GM18499 (cell line): ENCODE measurements at regions not wholly inside any gene's neighbourhood (a gene's known extent, or its start where the extent isn't known, plus 50 kb on each side); places are given as distances from the start of the nearest gene placed in this dataset.
"Not testable (repeated sequence)": the region's sequence is repeated elsewhere in the genome, so short reads cannot be mapped to it uniquely, and the experiment has no call there.

ENCODE experiments used
- ATAC-seq: cut with Tn5 transposase; IDR thresholded peaks from one replicate; pipeline ENCODE4 v1.9.1; 2021; ENCODE audit warnings: moderate number of reproducible peaks; ENCODE audit not compliant: insufficient read depth, unreplicated experiment

DNA sequence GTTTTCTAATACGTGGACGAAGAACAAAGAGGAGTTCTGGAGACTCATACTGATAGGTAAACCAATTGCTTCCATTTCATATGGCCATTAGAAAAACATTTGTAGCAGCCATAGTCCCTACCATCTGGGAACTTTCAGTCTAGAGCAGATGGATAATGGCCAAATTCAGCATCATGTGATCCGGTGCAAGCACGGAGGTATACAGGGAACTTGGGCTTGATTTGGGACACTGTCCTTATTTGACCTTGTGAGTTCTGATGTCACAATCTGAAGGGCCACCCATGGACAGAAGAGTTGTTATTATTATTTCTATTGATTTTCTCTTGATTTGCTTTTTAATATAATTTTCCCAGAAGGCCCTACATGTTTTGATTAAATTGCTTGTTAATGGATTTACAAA lies 154.6 kb upstream of the ZNF267 start:
- no peak for ATAC-seq

DNA sequence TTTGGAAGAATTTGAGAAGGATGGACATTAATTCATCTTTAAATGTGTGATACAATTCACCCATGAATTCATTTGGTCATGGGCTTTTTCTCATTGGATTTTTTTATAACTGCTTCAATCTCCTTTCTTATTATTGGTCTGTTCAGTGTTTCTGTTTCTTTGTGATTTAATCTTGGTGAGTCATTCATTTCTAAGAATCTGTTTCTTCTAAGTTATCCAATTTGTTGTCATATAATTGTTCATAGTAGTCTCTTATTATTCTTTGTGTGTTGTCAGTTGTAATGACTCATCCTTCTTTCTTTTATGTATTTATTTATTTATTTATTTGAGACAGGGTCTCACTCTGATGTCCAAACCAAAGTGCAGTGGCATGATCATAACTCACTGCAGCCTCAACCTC lies 146.1 kb upstream of the ZNF267 start:
- ATAC-seq = no peak

DNA sequence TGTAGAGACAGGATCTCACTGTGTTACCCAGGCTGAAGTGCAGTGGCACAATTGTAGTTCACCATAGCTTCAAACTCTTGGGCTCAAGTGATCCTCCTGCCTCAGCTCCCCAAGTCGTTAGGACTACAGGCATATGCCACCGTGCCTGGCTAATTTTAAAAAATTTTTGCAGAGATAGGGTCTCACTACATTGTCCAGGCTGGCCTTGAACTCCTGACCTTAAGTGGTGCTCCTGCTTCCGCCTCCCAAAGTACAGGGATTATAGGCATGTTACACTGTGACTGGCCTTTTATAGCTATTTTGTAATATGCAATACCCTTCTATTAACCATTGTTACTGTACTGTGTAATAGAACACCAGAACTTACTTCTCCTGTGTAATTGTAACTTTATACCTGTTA lies 139.3 kb upstream of the ZNF267 start:
- no peak for ATAC-seq

DNA sequence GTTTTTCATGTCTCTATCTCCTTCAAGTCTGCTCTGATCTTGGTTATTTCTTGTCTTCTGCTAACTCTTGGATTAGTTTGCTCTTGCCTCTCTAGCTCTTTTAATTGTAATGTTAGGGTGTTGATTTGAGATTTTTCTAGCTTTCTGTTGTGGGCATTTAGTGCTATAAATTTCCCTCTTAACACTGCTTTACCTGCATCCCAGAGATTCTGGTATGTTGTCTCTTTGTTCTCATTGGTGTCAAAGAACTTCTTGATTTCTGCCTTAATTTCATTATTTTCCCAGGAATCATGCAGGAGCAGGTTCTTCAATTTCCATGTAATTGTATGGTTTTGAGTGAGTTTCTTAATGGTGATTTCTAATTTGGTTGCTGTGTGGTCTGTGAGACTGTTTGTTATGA lies 128.5 kb upstream of the ZNF267 start:
- not testable (repeated sequence) for ATAC-seq

DNA sequence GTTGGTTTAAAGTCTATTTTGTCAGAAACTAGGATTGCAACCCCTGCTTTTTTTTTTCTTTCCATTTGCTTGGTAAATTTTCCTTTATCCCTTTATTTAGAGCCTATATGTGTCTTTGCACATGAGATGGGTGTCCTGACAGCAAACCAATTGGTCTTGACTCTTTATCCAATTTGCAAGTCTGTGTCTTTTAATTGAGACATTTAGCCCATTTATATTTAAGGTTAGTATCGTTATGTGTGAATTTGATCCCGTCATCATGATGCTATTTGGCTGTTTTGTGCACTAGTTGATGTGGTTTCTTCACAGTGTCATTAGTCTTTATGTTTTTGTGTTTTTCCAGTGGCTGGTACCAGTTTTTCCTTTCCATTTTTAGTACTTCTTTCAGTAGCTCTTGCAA lies 127.7 kb upstream of the ZNF267 start:
- no peak for ATAC-seq

DNA sequence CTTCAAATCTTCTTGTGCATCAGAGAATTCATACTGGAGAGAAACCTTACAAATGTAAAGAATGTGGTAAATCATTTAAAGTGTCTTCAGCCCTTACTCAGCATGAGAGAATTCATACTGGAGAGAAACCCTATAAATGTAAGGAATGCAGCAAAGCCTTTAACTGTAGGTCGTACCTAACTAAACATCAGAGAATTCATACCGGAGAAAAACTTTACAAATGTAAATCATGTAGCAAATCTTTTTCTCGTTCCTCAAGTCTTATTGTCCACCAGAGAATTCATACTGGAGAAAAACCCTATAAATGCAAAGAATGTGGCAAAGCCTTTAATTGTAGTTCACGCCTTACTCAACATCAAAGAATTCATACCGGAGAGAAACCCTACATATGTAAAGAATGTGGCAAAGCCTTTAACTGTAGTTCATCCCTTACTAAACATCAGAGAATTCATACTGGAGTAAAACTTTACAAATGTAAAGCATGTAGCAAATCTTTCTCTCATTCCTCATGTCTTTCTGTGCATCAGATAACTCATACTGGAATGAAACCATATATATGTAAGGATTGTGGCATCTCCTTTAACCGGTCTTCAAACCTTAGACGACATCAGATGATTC lies 118.5 kb upstream of the ZNF267 start:
- no peak for ATAC-seq

DNA sequence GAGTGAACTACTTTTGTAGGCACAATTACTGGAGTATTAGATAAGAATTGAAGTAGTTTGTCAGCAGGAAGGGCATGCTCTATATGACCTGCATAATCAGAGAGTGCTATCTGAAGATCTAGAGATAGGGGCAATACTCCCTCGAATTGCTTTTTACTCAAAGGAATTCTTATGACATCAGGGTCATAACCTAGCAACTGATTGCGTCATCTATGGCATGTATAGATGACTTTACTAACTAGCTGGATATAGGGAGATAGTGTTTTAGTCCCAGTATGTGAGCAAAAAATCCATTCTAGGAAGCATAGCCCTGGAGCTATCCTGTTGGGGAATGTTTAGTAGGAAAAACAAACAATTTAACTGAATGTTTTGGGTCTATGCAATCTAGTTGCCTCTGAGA lies 109.5 kb upstream of the ZNF267 start:
- no peak for ATAC-seq

DNA sequence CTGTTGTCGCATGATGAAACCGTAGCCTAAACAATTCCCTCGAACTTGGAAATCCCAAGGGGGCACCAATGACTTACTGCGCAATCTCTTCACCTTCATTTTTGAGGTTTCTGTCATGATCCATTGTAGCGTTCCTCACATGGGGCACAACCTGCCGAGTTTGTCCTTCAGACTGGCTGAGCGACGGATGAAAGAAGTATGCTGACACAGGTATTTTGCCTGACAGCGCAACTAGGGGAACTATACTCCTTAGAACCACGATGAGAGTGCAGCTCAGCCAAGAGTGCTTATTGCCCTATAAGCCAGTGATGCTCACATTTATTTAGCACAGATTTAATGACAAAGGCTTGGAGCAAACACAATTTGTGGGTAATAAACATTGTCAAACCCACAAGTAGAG lies 106.3 kb upstream of the ZNF267 start:
- ATAC-seq = no peak

DNA sequence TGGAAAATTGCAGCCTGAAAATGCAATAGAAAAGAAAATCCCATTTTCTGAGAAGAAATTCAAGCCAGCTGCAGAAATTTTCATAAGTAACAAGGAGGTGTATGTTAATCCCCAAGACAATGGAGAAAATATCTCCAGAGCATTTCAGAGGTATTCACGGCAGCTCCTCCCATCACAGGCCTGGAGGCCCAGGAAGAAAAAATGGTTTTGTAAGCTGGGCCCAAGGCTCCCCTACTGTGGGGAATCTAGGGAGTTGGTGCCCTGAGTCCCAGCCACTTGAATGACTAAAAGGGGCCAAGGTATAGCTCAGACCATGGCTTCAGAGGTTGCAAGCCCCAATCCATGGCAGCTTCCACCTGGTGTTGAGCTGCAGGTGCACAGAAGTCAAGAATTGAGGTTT lies 93.3 kb upstream of the ZNF267 start:
- ATAC-seq = no peak

DNA sequence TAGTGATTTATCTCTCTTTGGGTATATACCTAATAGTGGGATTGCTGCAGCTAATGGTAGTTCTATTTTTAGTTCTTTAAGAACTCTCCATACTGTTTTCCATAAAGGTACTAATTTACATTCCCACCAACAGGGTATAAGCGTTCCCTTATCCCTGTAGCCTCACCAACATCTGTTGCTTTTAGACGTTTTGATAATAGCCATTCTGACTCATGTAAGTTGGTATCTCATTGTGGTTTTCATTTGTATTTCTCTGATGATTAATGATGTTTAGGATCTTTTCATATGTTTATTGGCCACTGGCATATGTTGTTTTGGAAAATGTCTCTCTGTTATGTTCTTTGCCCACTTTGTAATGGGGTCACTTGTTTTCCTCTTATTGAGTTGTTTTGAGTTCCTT lies 88.5 kb upstream of the ZNF267 start:
- no peak for ATAC-seq

DNA sequence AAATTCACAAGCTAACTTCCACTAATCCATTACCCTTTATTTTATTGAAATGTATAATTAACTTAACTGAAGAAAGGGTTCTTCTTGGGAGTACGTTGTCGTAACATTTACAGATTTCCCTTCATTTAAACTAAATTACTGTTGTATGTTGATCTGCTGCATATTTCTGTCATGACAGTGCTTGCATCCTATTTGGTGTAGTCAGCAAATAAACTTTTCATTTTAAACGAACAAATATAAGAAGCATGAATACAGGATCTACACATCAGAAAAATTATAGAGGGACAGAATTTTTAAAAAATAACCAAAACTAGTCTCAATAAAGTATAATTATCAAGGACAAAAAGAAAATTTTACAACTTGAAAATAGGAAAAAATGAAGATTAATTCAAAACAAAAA lies 66.5 kb upstream of the ZNF267 start:
- no peak for ATAC-seq

DNA sequence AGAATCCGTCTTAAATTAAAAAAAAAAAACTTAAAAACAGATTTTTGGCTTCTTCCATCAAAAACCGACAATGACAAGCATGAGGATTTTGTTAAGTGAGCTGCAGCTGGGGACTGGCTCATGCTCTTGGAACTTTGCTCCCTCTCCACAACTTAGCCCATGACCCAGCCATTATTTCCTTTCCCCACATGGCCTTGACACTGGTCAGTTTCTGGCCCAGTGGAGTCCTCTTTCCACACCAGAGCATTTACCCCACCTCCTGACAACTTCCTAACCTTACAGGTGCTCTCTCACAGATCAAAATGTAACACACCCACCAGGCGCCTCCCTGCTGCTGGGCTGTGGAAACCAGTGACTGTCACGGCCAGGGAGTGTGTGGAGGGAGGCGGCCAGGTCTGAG lies 62.7 kb upstream of the ZNF267 start:
- ATAC-seq = no peak

DNA sequence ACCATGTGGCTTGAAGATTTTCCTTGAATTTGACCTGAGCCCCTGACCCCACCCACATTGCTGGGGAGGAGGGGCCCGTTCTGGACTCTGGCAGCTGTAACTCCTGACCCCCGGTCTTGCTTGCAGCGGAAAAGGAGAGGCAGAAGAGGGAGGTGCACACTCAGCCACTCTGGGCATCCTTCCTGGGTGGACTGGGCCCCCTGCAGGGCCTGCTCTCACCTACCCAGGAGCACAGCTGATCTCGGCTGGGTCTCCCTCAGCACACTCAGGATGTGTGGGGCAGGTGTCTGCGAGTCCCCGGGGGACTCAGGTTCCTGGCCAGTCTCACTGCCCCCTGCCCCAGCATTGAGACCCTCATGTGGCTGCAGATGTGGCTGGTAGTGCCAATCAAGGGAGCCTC lies 57.5 kb upstream of the ZNF267 start:
- ATAC-seq = not testable (repeated sequence)

DNA sequence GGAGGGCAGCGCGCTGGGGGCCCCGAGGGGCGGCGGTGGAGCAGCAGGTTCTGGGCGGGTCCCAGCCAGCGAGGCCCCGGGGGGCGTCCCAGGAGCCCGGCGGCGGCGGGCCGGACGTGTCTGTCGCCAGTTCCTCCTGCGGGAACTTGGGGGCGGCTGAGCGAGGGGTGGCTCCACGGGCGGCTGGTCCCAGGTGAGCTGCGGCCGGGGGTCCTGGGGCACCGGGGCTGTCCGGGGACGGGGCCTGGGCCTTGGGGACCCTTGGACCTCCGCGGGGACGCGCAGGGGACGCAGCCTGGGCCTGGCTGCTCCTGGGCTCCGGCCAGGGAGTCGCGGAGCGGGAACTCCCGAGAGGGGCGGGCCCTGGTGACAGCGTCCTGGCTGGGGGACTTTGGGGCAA lies 54.2 kb upstream of the ZNF267 start:
- ATAC-seq = no peak

DNA sequence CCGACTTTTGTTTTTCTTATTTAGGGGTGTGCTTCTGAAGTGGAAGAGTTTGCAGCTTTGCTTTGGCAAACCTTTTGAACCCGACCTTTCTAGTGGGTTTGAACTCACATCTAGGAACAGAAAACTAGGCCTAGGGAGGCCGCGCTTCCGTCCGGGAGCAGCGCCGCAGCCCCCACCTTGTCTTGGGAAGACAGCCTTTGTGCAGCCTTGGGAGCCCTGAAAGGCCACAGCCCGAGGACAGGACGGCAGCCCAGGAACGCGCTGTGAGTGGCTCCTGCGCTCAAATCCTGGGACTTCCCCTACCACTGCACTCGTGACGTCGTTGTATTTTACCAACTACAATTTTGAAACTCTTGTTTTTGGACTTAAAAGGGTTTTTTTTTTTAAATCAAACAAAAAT lies 53.7 kb upstream of the ZNF267 start:
- no peak for ATAC-seq
